ENCODE measurements at regions not wholly inside any gene's neighbourhood (a gene's known extent, or its start where the extent isn't known, plus 50 kb on each side); places are given as distances from the start of the nearest gene placed in this dataset.
"Not testable (repeated sequence)": the region's sequence is repeated elsewhere in the genome, so short reads cannot be mapped to it uniquely, and the experiment has no call there.

DNA sequence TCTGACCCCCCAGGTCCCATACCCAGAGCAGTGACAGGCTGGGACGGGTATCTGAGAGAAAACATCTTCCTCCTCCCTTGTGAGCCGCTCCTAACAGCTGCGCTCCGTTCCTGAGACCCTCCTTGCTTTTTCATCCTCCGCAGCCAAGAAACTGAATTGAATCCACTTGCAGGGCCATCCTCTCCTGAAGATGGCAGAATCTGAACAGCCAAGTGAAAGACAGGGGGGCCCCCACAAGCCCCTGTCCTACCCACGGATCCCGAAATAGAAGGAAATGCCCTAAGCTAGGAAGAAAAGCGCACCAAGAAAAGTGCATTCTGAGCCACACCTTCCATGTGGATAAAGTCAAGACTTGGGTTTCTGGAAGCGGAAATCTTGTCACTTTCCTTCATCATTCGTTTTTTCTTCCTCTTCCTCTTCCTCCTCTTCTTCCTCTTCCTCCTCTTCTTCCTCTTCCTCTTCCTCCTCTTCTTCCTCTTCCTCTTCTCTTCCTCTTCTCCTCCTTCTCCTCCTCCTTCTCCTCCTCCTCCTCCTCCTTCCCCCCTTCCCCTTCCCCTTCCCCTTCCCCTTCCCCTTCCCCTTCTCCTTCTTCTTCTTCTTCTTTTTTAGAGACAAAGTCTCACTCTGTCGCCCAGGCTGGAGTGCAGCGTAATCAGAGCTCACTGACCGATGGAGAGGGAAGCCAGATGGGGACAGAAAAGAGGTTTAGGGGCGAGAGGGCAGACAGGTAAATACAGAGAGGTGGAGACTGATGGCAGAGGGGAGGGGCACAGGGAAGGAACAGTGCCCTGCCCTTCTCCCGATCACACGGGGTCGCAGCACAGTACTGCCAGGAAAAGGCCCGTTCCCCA lies 86.0 kb upstream of the WWC2 start:
- ChIA-PET POLR2A (no interaction called here), CTCF (no interaction called here)
- H3K27ac ChIP-seq: no peak overlapping the region
- DNase-seq (ENCODE audit: low read depth in 1 of 2, low spot score in 1 of 2) (no peak), ATAC-seq (no peak), FAIRE-seq (no peak)
- no peaks in the 10 kb centered on the region for H3K4me1 ChIP-seq
- TF ChIP-seq ESRRA (IDR thresholded peaks at IDR 0.05; ENCODE audit: borderline replicate concordance, low read length) (no peak), HEYL (CRISPR knock-in tag; IDR thresholded peaks at IDR 0.05) (no peak), ZFP36 (IDR thresholded peaks at IDR 0.05; ENCODE audit: borderline replicate concordance, partially characterized antibody) (no peak), HES2 (IDR thresholded peaks at IDR 0.05) (no peak), TP53 (CRISPR knock-in tag; IDR thresholded peaks at IDR 0.05) (no peak), ATOH8 (CRISPR knock-in tag; IDR thresholded peaks at IDR 0.05; ENCODE audit: low read depth) (no peak), SMC3 (IDR thresholded peaks at IDR 0.05) (no peak), KDM1A (IDR thresholded peaks at IDR 0.05; ENCODE audit: low read depth) (no peak), POLR2AphosphoS2 (conservative IDR thresholded peaks at IDR 0.05; ENCODE audit: low read length) (no peak), PHF8 (IDR thresholded peaks at IDR 0.05; ENCODE audit: borderline replicate concordance, low read depth) (no peak)
- TF ChIP-seq, protein P1, sequence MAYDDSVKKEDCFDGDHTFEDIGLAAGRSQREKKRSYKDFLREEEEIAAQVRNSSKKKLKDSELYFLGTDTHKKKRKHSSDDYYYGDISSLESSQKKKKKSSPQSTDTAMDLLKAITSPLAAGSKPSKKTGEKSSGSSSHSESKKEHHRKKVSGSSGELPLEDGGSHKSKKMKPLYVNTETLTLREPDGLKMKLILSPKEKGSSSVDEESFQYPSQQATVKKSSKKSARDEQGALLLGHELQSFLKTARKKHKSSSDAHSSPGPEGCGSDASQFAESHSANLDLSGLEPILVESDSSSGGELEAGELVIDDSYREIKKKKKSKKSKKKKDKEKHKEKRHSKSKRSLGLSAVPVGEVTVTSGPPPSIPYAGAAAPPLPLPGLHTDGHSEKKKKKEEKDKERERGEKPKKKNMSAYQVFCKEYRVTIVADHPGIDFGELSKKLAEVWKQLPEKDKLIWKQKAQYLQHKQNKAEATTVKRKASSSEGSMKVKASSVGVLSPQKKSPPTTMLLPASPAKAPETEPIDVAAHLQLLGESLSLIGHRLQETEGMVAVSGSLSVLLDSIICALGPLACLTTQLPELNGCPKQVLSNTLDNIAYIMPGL (CRISPR knock-in tag; IDR thresholded peaks at IDR 0.05; ENCODE audit: borderline replicate concordance): no peak
- TF ChIP-seq, protein P2, sequence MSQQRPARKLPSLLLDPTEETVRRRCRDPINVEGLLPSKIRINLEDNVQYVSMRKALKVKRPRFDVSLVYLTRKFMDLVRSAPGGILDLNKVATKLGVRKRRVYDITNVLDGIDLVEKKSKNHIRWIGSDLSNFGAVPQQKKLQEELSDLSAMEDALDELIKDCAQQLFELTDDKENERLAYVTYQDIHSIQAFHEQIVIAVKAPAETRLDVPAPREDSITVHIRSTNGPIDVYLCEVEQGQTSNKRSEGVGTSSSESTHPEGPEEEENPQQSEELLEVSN (IDR thresholded peaks at IDR 0.05; ENCODE audit: borderline replicate concordance, low read depth): no peak
- no peak overlapping the region for H3K4me3 ChIP-seq
- H3K4me2 ChIP-seq: no peak overlapping the region
- no peaks in the 10 kb centered on the region for H3K9me3 ChIP-seq
- WGBS (ENCODE audit: missing lambda C conversion rate): 41% methylated on average over 18 of the region's 18 CpGs

- no peak overlapping the region for H3K4me2 ChIP-seq
- H3K9me3 ChIP-seq: no peaks in the 10 kb centered on the region
- FAIRE-seq (no peak), DNase-seq (ENCODE audit: low read depth in 1 of 2, low spot score in 1 of 2) (no peak), ATAC-seq (no peak)
- ChIA-PET CTCF (no interaction called here), POLR2A (no interaction called here)
- TF ChIP-seq HOXB13 (CRISPR knock-in tag; IDR thresholded peaks at IDR 0.05; ENCODE audit: low read depth): no peak
- TF ChIP-seq EHF (CRISPR knock-in tag; IDR thresholded peaks at IDR 0.05): no peak
- H3K4me3 ChIP-seq: no peak overlapping the region
- no peaks in the 10 kb centered on the region for H3K4me1 ChIP-seq
- H3K27ac ChIP-seq: no peak overlapping the region
- WGBS (ENCODE audit: missing lambda C conversion rate): 34% methylated on average over 8 of the region's 8 CpGs
These were observed 87.7 kb upstream of the WWC2 start for GRCh38 chr4:183011213-183011907.

- FAIRE-seq: no peak
- WGBS (ENCODE audit: missing lambda C conversion rate): 1% methylated on average over 9 of the region's 9 CpGs
- Histone ChIP-seq H3K4me2 (no peak overlapping the region), H3K4me3 (no peak overlapping the region), H3K27ac (no peak overlapping the region), H3K9me3 (no peaks in the 10 kb centered on the region), H3K4me1 (no peaks in the 10 kb centered on the region)
- no peak for DNase-seq (ENCODE audit: low read depth in 1 of 2, low spot score in 1 of 2)
- ChIA-PET POLR2A (no interaction called here), CTCF (interaction anchor here (1.1 to 1.2 kb wide), 2 partner anchors 70 to 72 kb away, joined by 3 to 5 read pairs; no protein-coding TSS in a partner anchor)
- TF ChIP-seq, protein P1 (CRISPR knock-in tag; IDR thresholded peaks at IDR 0.05; ENCODE audit: borderline replicate concordance): no peak
- TF ChIP-seq ZFP36 (IDR thresholded peaks at IDR 0.05; ENCODE audit: borderline replicate concordance, partially characterized antibody): no peak
- TF ChIP-seq FOSB (CRISPR knock-in tag; IDR thresholded peaks at IDR 0.05): no peak
- TF ChIP-seq ZSCAN20 (CRISPR knock-in tag; IDR thresholded peaks at IDR 0.05): no peak
- TF ChIP-seq BHLHE40 (IDR thresholded peaks at IDR 0.05; ENCODE audit: low read depth, low read length): no peak
- no peak for TF ChIP-seq HOXB13 (CRISPR knock-in tag; IDR thresholded peaks at IDR 0.05; ENCODE audit: low read depth)
- no peak for TF ChIP-seq ZC3H11A (IDR thresholded peaks at IDR 0.05)
- TF ChIP-seq MAZ (IDR thresholded peaks at IDR 0.05; ENCODE audit: borderline replicate concordance, low read depth, low read length): no peak
- TF ChIP-seq HES2 (IDR thresholded peaks at IDR 0.05): no peak
- TF ChIP-seq RARB (CRISPR knock-in tag; IDR thresholded peaks at IDR 0.05): no peak
- TF ChIP-seq SREBF2 (IDR thresholded peaks at IDR 0.05): no peak
- TF ChIP-seq ZNF302 (CRISPR knock-in tag; IDR thresholded peaks at IDR 0.05): no peak
- no peak for ATAC-seq
These were observed 90.6 kb upstream of the WWC2 start for GRCh38 chr4:183008492-183008891.

DNA sequence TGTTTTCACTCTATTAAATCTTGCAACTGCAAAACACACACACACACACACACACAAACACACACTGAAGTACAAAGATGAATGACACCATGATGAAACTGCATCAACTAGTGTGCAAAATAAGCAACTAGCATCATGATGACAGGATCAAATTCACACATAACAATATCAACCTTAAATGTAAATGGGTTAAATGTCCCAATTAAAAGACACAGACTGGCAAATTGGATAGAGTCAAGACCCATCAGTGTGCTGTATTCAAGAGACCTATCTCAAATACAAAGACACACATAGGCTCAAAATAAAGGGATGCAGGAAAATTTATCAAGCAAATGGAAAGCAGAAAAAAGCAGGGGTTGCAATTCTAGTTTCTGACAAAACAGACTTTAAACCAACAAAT lies 87.2 kb upstream of the DCTD start:
- POLR2A ChIA-PET; H3K9me3 ChIP-seq; H3K4me3 ChIP-seq; H3K4me2 ChIP-seq; DNase-seq (ENCODE audit: low read depth in 1 of 2, low spot score in 1 of 2); H3K4me1 ChIP-seq; H3K27ac ChIP-seq; ATAC-seq; FAIRE-seq: not testable (repeated sequence)
- CTCF ChIA-PET: interaction anchor here (1.3 kb wide), 1 partner anchor 258 kb away, joined by 3 read pairs; no protein-coding TSS in a partner anchor

Measured in A549 (cell line).